Heart left ventricle (tissue), 13 donors: ENCODE measurements at regions not wholly inside any gene's neighbourhood (a gene's known extent, or its start where the extent isn't known, plus 50 kb on each side); places are given as distances from the start of the nearest gene placed in this dataset.

Source experiments
- POLR2A ChIP-seq, 2 donors: fragments of 450-650 bp; IDR thresholded peaks; one replicate each; pipeline ENCODE4 v1.6.1; 2017; ENCODE audit warnings: antibody characterized with exemption in 2 of 2, mild to moderate bottlenecking in 2 of 2, moderate library complexity in 2 of 2
- TF ChIP-seq, protein P1 (sequence below), 12 donors: fragments of 200-600 bp; sonication (generic) in 4 of 12; IDR thresholded peaks; one replicate each; pipeline versions ENCODE4 v1.5.0 to v1.8.0; 2018 to 2022; ENCODE audit warnings: antibody characterized with exemption in 12 of 12, mild to moderate bottlenecking in 5 of 12
- donor health status: ischemic (EF 13 %, LVEDD 7.1; RV severe dilation, severe dysfunction).
- donor health status: DM: no; HTN: yes; CAD: no.
- donor health status: DM: no; HTN: no; CAD: no.
- donor health status: ischemic (EF 25% LVEDD 6.9; RV normal size, moderate dysfunction).
- donor health status: ischemic (EF 25% LVEDD 5.7; RV mildly dilated, moderate dysfunction).
- donor health status: ischemic (EF 35%, LVEDD 5.7; RV mildly dilated, moderate dysfunction).
- donor health status: nonischemic (EF 11% LVEDD 7.7; RV severe dilation, severe dysfunction).
- donor health status: DM: yes; HTN: yes; CAD: no.
- donor health status: PGD.
- donor health status: ischemic (EF 29% LVEDD 5.4; RV normal size, mild dysfunction).
- donor health status: nonischemic (EF 23%, LVEDD 6.1; RV moderate dilation, normal function).

DNA sequence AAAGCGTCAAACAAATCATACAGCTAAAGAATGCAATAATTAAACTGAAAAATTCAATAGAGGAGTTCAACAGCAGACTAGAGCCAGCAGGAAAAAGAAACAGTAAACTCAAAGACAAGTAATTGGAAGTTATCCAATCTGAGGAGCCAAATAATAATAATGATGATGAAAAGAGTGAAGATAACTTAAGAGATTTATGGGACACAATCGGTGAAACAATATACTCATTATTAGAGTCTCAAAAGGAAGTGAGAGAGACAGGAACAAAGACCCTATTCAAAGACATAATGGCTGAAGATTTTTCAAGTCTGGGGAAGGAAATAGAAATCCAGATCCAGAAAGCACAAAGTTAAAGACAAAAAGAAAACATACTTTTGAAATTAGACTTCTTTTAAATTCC lies 263.9 kb upstream of the NR4A3 start:
- TF ChIP-seq, protein P1, sequence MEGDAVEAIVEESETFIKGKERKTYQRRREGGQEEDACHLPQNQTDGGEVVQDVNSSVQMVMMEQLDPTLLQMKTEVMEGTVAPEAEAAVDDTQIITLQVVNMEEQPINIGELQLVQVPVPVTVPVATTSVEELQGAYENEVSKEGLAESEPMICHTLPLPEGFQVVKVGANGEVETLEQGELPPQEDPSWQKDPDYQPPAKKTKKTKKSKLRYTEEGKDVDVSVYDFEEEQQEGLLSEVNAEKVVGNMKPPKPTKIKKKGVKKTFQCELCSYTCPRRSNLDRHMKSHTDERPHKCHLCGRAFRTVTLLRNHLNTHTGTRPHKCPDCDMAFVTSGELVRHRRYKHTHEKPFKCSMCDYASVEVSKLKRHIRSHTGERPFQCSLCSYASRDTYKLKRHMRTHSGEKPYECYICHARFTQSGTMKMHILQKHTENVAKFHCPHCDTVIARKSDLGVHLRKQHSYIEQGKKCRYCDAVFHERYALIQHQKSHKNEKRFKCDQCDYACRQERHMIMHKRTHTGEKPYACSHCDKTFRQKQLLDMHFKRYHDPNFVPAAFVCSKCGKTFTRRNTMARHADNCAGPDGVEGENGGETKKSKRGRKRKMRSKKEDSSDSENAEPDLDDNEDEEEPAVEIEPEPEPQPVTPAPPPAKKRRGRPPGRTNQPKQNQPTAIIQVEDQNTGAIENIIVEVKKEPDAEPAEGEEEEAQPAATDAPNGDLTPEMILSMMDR (IDR thresholded peaks at IDR 0.05) = no peak
- TF ChIP-seq POLR2A (IDR thresholded peaks at IDR 0.05) = no peak
